ENCODE measurements at regions not wholly inside any gene's neighbourhood (a gene's known extent, or its start where the extent isn't known, plus 50 kb on each side); places are given as distances from the start of the nearest gene placed in this dataset.

- no peak for DNase-seq
Observed at GRCh38 chr12:25757037-25757665, 201.3 kb upstream of the RASSF8 start.

- DNase-seq = no peak
Observed at GRCh38 chr12:25759752-25760151, 198.7 kb upstream of the RASSF8 start.

- DNase-seq = no peak
Observed at GRCh38 chr12:25761356-25761755, 197.1 kb upstream of the RASSF8 start.

GRCh38 chr12:25764409-25764808 is 194.1 kb upstream of the RASSF8 start:
- DNase-seq = no peak

GRCh38 chr12:25764892-25765291 is 193.6 kb upstream of the RASSF8 start:
- DNase-seq = no peak

- DNase-seq = no peak
Observed at GRCh38 chr12:25767606-25768005, 190.9 kb upstream of the RASSF8 start.

DNA sequence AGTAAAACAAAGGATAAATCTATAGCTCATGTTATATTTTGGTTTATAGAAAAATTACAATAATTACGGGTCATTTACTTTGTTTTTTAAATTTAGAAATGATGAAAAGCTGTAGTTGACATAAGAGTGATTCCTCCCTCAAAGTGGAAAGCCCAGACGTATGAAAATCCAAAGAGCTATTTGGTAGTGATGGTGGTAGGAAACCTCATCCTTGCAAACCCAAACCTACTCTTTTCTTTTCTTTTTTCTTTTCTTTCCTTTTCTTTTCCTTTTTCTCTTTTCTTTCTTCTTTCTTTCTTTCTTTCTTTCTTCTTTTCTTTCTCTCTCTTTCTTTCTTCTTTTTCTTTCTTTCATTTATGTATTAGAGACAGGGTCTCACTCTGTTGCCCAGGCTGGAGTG is 190.3 kb upstream of the RASSF8 start:
- no peak for DNase-seq

- no peak for DNase-seq
Observed at GRCh38 chr12:25769082-25769945, 189.2 kb upstream of the RASSF8 start.

- DNase-seq = no peak
Observed at GRCh38 chr12:25771041-25771440, 187.4 kb upstream of the RASSF8 start.

DNA sequence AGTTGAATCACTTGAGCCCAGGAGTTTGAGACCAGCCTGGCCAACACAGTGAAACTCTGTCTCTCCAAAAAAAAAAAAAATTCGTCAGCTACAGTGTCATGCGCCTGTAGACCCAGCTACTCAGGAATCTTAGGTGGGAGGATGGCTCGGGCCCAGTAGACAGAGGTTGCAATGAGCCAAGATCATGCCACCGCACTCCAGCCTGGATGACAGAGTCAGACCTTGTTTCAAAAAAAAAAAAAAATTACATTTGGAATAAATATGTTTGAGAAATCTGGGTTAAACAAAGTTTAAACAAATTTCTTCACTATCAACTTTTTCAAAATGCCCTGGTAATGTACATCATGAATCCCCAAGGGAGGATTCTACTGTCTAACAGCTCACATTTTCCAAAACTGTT is 187.0 kb upstream of the RASSF8 start:
- no peak for DNase-seq

DNA sequence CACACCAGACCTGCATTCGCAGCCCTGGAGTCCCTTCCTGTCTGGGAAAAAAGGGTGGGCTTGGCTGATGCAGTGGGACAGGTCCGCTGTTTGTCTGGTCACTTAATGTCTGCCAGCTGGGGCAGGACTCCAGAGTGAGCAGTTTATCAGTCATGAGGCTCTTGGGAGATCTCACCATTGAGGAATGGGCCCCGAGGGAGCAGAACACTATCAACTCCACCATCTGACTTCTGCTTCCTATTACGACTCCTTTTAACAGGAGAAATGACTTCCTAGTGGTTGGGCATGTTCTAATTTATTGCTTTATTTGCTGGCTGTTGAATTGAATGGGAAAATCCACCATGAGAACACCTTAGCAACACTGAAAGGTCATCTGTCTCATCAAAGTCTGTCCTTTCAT is 182.5 kb upstream of the RASSF8 start:
- DNase-seq = no peak

DNA sequence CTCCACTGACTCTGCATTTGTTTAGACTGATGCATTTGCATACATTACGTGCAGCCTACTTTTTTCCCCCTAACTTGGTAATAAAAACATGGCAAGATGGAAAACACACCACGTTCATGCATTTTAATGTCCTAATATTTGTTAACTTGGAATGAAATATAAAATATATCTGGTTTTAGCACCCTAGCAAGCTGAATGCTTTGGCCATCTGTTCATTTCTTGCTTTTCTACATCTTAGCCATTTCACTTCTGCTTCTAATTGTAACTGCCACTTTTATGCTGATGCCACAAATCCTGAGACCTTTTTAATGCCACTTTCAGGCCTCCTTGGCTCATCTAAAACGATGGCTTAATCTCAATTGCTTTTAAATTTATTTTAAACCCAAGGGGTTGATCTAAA is 177.7 kb upstream of the RASSF8 start:
- no peak for DNase-seq

DNA sequence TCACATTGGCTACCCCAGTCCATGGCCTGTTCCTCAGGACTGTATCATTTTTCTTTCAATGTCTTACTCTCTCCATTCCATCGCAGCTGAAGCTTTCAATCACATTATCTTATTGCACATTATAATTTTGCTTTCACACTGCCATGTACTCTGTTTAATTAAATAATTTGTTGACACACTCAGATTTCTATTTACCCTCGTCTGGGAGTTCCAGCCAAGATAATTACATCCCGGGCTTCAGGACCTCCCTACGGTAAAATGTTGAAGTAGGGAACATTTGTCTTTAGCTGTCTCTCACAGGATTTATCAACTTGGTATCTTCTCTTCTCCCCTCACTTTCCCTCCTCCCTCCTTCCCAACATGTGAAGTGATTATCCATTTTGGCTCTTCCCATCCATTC is 177.2 kb upstream of the RASSF8 start:
- DNase-seq = no peak

- no peak for DNase-seq
Observed at GRCh38 chr12:25783566-25783965, 174.9 kb upstream of the RASSF8 start.

GRCh38 chr12:25784669-25785068 is 173.8 kb upstream of the RASSF8 start:
- DNase-seq = no peak

GRCh38 chr12:25785134-25785533 is 173.3 kb upstream of the RASSF8 start:
- DNase-seq = no peak

DNA sequence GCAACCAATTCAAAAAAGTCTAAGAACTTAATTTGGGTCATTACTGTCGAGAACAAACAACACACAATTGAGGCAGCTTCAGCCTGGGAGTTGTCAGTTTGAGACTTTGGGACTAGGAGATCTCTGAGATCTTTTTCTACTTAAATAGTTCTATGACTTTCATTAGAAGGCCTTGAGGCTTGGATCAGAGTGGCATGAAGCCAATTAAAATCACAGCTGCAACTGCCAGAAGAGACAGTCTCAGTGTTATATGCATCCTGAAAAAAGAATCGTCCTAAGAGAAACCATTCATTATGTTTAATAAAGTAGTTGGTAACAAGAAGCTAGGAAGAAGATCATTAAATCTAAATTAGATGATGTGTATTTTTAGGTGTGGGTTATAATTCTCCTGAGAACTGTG is 170.8 kb upstream of the RASSF8 start:
- DNase-seq = no peak

DNA sequence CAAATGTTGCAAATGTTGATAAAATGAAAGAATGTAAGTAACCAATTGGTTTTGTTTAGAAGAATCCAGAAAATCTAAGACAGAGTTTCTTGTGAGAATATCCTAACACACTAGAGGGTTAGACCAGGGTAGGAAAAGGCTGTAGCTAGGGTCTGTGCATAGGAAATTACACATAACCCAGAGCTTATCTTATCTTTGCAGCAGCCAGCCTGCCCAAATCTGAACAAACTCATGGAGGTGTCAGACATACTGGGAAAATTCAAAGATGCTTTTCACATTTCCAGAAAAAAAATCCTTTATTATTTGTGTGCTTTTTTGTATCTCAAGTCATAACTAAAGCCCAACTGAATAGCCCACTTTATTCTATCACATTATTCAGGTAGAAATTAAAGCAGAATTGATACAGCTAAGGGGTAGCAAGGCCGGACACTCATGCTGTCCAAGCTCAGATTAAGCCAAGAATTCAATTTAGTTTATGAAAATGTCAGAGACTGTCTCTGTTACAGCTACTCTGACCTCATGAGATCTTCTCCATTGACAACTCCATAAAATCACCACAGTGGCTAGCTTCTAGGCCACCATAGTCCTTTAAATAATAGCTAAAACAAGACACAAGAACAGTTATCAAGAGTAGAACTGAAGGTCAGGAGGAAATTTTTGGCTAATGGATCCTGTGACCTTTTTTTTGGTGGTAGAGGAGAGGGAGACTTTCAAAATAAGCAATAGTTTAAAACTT is 169.6 kb upstream of the RASSF8 start:
- DNase-seq = no peak

GRCh38 chr12:25789541-25789944 is 168.9 kb upstream of the RASSF8 start:
- no peak for DNase-seq

DNA sequence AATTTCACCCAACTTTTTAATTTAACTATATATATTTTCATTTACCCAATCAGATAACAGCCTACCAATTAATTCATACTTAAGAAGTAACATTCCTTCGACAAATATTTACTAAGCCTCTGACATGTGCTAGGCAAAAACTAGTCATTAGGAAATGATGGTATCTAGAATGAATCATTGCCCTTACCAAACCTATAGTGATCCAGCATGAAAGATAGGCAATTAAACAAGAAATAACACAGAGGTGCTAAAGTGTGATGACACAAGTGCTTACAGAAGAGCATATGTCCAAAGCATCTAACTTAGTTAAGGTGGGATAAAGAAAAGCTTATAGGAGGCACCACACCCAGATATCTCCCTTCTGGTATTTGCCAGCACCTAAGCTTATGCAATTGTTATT is 166.5 kb upstream of the RASSF8 start:
- DNase-seq = no peak

GRCh38 chr12:25793196-25793595 is 165.3 kb upstream of the RASSF8 start:
- DNase-seq = no peak

GRCh38 chr12:25794571-25794970 is 163.9 kb upstream of the RASSF8 start:
- no peak for DNase-seq

DNA sequence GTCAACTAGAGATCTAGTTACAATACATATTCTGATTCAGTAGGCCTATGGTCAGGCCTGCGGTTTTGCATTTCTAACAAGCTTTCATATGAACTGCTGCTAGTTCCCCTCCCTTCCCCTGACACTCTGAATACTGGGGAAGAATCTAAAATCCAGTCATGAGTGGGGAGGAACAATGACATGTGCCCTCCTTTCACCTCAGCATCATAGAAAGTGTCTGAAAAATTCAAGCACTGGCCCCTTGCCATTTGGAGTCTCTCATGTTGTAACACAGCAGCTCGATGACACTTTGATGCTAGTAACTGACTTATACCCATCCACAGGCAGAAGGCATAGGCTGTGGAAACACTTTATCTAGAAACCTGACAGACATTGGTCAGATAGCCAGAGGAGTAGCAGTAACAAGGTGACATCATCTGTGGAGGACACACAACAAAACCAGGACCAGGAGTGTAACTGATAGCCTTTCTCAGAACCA is 161.9 kb upstream of the RASSF8 start:
- no peak for DNase-seq

GRCh38 chr12:25797386-25797785 is 161.1 kb upstream of the RASSF8 start:
- no peak for DNase-seq
